ENCODE measurements at regions not wholly inside any gene's neighbourhood (a gene's known extent, or its start where the extent isn't known, plus 50 kb on each side); places are given as distances from the start of the nearest gene placed in this dataset.

DNA sequence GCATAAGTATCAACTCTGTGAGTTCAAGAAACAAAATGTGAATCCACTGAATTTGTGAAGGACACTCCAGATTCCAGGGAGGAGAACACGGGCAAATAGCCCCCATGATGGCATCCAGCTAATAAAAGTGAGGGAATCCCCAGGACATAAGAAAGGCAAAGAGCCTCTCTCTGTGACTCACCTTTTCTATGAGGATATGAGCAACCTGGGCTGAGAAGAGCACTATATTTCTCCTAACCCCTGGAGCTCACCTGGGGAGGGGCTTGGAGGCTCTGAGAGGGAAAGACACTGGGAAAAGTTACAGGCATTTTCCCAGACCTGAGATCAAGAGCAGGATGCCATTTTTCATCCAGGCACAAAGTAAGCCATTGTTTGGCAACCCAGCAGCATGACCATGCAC is 1298.8 kb downstream of the PLA2G4A start:
- H3K9me2 ChIP-seq (ENCODE audit: insufficient read depth, low read length), result no peaks in the 10 kb centered on the region
- ChIA-PET CTCF (ENCODE audit: unreplicated experiment) (no interaction called here), POLR2A (no interaction called here)
- BruUV-seq (replicated peaks), result no TSS peak
- no peaks in the 10 kb centered on the region for H3K9me3 ChIP-seq (ENCODE audit: low read length)
- no peaks in the 10 kb centered on the region for H3K4me1 ChIP-seq (ENCODE audit: insufficient read depth, low read length, poor library complexity, severe bottlenecking)
- H3K36me3 ChIP-seq (ENCODE audit: insufficient read depth, low read length), result no peaks in the 10 kb centered on the region
- H3K27ac ChIP-seq (ENCODE audit: low read depth, low read length, poor library complexity, severe bottlenecking), result no peak overlapping the region
- intact Hi-C loops (cut with micrococcal nuclease; ENCODE audit: unreplicated experiment), result no loop called here
- TF ChIP-seq, protein P1, sequence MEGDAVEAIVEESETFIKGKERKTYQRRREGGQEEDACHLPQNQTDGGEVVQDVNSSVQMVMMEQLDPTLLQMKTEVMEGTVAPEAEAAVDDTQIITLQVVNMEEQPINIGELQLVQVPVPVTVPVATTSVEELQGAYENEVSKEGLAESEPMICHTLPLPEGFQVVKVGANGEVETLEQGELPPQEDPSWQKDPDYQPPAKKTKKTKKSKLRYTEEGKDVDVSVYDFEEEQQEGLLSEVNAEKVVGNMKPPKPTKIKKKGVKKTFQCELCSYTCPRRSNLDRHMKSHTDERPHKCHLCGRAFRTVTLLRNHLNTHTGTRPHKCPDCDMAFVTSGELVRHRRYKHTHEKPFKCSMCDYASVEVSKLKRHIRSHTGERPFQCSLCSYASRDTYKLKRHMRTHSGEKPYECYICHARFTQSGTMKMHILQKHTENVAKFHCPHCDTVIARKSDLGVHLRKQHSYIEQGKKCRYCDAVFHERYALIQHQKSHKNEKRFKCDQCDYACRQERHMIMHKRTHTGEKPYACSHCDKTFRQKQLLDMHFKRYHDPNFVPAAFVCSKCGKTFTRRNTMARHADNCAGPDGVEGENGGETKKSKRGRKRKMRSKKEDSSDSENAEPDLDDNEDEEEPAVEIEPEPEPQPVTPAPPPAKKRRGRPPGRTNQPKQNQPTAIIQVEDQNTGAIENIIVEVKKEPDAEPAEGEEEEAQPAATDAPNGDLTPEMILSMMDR (conservative IDR thresholded peaks at IDR 0.05; ENCODE audit: low read length), result no peak
- TF ChIP-seq EZH2phosphoT487 (IDR thresholded peaks at IDR 0.05; ENCODE audit: borderline replicate concordance, low read depth, low read length), result no peak
- H3K4me3 ChIP-seq (ENCODE audit: low read depth, low read length, poor library complexity, severe bottlenecking), result no peak overlapping the region
- DNase-seq (ENCODE audit: low spot score), result no peak
- no peaks in the 10 kb centered on the region for H3K79me2 ChIP-seq (ENCODE audit: insufficient read depth, low read depth, low read length)
- H4K20me1 ChIP-seq (ENCODE audit: insufficient read depth, low read length), result no peaks in the 10 kb centered on the region
- no peak overlapping the region for H2AFZ ChIP-seq (ENCODE audit: low read length)
- no peak overlapping the region for H3K4me2 ChIP-seq (ENCODE audit: low read length)

DNA sequence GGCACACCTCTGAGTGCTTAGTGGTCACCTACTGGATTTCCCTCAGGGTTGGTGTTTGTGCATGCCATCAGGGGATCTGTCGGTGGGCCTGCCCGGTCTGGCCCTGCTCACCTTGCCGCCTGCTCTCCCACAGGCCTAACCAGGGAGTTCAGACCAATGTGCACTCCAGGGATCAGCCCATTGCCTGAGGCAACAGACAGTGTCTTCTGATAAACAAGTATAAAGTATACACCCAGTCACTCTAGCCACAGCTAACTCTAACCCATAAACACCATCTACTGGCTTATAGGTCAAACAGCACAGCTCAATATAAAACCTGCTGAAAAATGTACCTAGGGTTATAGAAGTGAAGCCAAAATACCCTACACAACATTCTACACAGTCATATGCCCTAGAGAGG is 1300.0 kb downstream of the PLA2G4A start:
- Histone ChIP-seq H3K4me3 (ENCODE audit: low read depth, low read length, poor library complexity, severe bottlenecking) (no peak overlapping the region), H3K9me2 (ENCODE audit: insufficient read depth, low read length) (no peaks in the 10 kb centered on the region), H3K27ac (ENCODE audit: low read depth, low read length, poor library complexity, severe bottlenecking) (no peak overlapping the region), H3K9me3 (ENCODE audit: low read length) (no peaks in the 10 kb centered on the region), H2AFZ (ENCODE audit: low read length) (no peak overlapping the region), H4K20me1 (ENCODE audit: insufficient read depth, low read length) (no peaks in the 10 kb centered on the region), H3K79me2 (ENCODE audit: insufficient read depth, low read depth, low read length) (no peaks in the 10 kb centered on the region), H3K4me2 (ENCODE audit: low read length) (no peak overlapping the region), H3K4me1 (ENCODE audit: insufficient read depth, low read length, poor library complexity, severe bottlenecking) (no peaks in the 10 kb centered on the region), H3K36me3 (ENCODE audit: insufficient read depth, low read length) (no peaks in the 10 kb centered on the region)
- DNase-seq (ENCODE audit: low spot score), result no peak
- intact Hi-C loops (cut with micrococcal nuclease; ENCODE audit: unreplicated experiment), result no loop called here
- ChIA-PET POLR2A (no interaction called here), CTCF (ENCODE audit: unreplicated experiment) (no interaction called here)
- no TSS peak for BruUV-seq (replicated peaks)
- TF ChIP-seq, protein P1 (conservative IDR thresholded peaks at IDR 0.05; ENCODE audit: low read length), result no peak
- TF ChIP-seq EZH2phosphoT487 (IDR thresholded peaks at IDR 0.05; ENCODE audit: borderline replicate concordance, low read depth, low read length), result no peak

DNA sequence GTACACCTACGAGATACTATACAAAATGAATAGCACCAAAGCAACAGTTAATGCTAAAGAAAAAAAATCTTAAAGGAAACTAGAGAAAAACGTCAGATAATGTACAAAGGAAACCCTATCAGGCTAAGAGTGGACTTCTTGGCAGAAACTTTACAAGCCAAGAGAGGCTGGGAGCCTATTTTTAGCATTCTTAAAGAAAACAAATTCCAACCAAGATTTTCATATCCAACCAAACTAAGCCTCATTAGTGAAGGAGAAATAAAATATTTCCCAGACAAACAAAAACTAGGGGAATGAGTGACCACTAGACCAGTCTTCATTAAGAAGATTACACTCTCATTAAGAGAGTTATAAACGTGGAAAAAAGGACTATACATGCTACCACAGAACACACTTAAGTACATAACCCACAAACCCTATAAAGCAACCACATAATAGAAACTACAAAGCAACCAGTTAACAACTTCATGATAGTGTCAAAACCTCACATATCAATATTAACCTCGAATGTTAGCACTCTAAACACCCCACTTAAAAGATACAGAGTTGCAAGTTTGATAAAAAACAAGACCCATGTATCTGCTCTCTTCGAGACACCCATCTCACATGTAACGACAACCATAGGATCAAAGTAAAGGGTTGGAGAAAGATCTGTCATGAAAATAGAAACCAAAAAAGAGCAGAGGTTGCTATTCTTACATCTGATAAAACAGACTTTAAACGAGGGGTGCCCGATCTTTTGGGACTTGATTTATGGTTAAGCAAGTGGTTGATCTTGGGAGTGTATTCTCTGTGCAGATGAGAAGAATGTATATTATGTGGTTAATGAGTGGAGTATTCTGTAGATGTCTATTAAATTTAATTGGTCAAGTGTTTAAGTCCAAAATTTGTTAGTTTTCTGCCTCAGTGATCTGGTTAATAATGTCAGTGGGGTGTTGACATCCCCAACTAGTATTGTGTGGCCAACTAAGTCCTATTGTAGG is 1301.4 kb downstream of the PLA2G4A start:
- no TSS peak for BruUV-seq (replicated peaks)
- Histone ChIP-seq H3K36me3 (ENCODE audit: insufficient read depth, low read length) (no peaks in the 10 kb centered on the region), H3K27ac (ENCODE audit: low read depth, low read length, poor library complexity, severe bottlenecking) (no peak overlapping the region), H2AFZ (ENCODE audit: low read length) (no peak overlapping the region), H3K4me1 (ENCODE audit: insufficient read depth, low read length, poor library complexity, severe bottlenecking) (no peaks in the 10 kb centered on the region), H3K79me2 (ENCODE audit: insufficient read depth, low read depth, low read length) (no peaks in the 10 kb centered on the region), H4K20me1 (ENCODE audit: insufficient read depth, low read length) (no peaks in the 10 kb centered on the region), H3K9me2 (ENCODE audit: insufficient read depth, low read length) (no peaks in the 10 kb centered on the region), H3K4me2 (ENCODE audit: low read length) (no peak overlapping the region), H3K4me3 (ENCODE audit: low read depth, low read length, poor library complexity, severe bottlenecking) (no peak overlapping the region), H3K9me3 (ENCODE audit: low read length) (no peaks in the 10 kb centered on the region)
- TF ChIP-seq, protein P1 (conservative IDR thresholded peaks at IDR 0.05; ENCODE audit: low read length), result no peak
- TF ChIP-seq EZH2phosphoT487 (IDR thresholded peaks at IDR 0.05; ENCODE audit: borderline replicate concordance, low read depth, low read length), result no peak
- ChIA-PET CTCF (ENCODE audit: unreplicated experiment) (no interaction called here), POLR2A (no interaction called here)
- no peak for DNase-seq (ENCODE audit: low spot score)
- intact Hi-C loops (cut with micrococcal nuclease; ENCODE audit: unreplicated experiment), result no loop called here

Measured in OCI-LY7 (cell line).